Psoas muscle (tissue), 7 donors: ENCODE measurements at regions not wholly inside any gene's neighbourhood (a gene's known extent, or its start where the extent isn't known, plus 50 kb on each side); places are given as distances from the start of the nearest gene placed in this dataset.

Source experiments
- ATAC-seq, 4 donors: fragments of 200-7000 bp; cut with Tn5 transposase; one replicate each; pipeline ENCODE4 v1.9.1; 2020; ENCODE audit warnings: moderate library complexity in 3 of 4, mild to moderate bottlenecking in 2 of 4
- DNase-seq, 2 donors: peaks; one replicate each; pipeline ENCODE4 v3.0.0-alpha.2; 2020
- H3K27ac ChIP-seq: fragments of 200-600 bp; one replicate; pipeline ENCODE4 v1.8.0; 2022
- H3K27me3 ChIP-seq, 3 donors: fragments of 200-600 bp in 1 of 3; one replicate each; pipeline versions ENCODE4 v1.6.1 to v1.8.0; 2013 to 2022; ENCODE audit warnings: low read length in 2 of 3, mild to moderate bottlenecking in 2 of 3, moderate library complexity in 1 of 3; ENCODE audit not compliant: insufficient read depth in 3 of 3
- H3K36me3 ChIP-seq, 2 donors: fragments of 200-600 bp in 1 of 2; one replicate each; pipeline versions ENCODE4 v1.6.1 to v1.8.0; 2013 to 2022; ENCODE audit warnings: low read depth in 1 of 2, mild to moderate bottlenecking in 1 of 2, moderate library complexity in 1 of 2; ENCODE audit not compliant: insufficient read depth in 1 of 2
- H3K4me1 ChIP-seq: fragments of 200-600 bp; one replicate; pipeline ENCODE4 v1.8.0; 2022
- H3K4me3 ChIP-seq: fragments of 200-600 bp; one replicate; pipeline ENCODE4 v1.8.0; 2022; ENCODE audit warnings: mild to moderate bottlenecking
- H3K9me3 ChIP-seq: fragments of 200-600 bp; one replicate; pipeline ENCODE4 v1.8.0; 2022
- CTCF ChIP-seq: fragments of 200-600 bp; IDR thresholded peaks from one replicate; pipeline ENCODE4 v1.8.0; 2022; ENCODE audit warnings: antibody characterized with exemption
- WGBS, 3 donors: extraction: QIAGEN DNeasy Blood & Tissue Kit; methylation state at CpG; one replicate each; pipeline versions ENCODE4 v1.1.6 to v1.1.7; 2013; 5-methylcytosine and 5-hydroxymethylcytosine counted together
- intact Hi-C, 2 donors: fragments of 100-400 bp; cut with DNase I; formaldehyde crosslinking; loops; one replicate each; pipeline versions ENCODE4 v1.11.0 to v1.14.2; 2022
- donor health status: healthy with polysubstance abuse.
- donor health status: DM: no; HTN: no; CAD: no; lungs with moderate emphysema.
- donor health status: Bipolar disorder and iron deficiency.
- donor health status: healthy.
- donor health status: DM: yes; HTN: yes; CAD: no.
- donor health status: DM: no; HTN: no; CAD: no.
- donor health status: DM: yes; HTN: yes; CAD: no.

DNA sequence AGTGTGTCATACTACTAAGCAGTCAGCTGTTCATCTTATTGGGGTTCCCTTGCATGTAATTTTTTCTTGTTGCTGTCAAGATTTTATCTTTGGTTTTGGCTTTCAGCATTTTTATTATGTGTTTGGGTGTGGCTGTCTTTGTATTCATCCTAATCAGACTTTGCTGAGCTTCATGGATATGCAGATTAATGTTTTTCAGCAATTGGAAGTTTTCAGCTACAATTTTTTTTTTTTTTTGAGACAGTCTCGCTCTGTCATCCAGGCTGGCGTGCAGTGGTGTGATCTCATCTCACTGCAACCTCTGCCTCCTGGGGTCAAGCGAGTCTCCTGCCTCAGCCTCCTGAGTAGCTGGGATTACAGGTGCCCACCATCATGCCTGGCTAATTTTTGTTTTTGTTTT, 108.8 kb downstream of the BARX1 start:
- WGBS, 3 donors = 76 to 82% (median 81%) methylated on average over 3 of the region's 3 CpGs
- no peaks in the 10 kb centered on the region for H3K4me1 ChIP-seq
- DNase-seq (no peak), ATAC-seq (no peak)
- intact Hi-C loops = no loop called here
- no peaks in the 10 kb centered on the region for H3K27me3 ChIP-seq
- TF ChIP-seq CTCF = no peak
- H3K9me3 ChIP-seq = no peaks in the 10 kb centered on the region
- no peaks in the 10 kb centered on the region for H3K36me3 ChIP-seq
- no peak overlapping the region for H3K4me3 ChIP-seq
- no peak overlapping the region for H3K27ac ChIP-seq

GRCh38 chr9:93843396-93843795, 111.8 kb downstream of the BARX1 start:
- no peak for TF ChIP-seq CTCF
- no peaks in the 10 kb centered on the region for H3K36me3 ChIP-seq
- intact Hi-C loops = no loop called here
- no peak overlapping the region for H3K4me3 ChIP-seq
- H3K27ac ChIP-seq = no peak overlapping the region
- ATAC-seq (no peak), DNase-seq (no peak)
- no peaks in the 10 kb centered on the region for H3K27me3 ChIP-seq
- H3K9me3 ChIP-seq = no peaks in the 10 kb centered on the region
- H3K4me1 ChIP-seq = no peaks in the 10 kb centered on the region
- 56 to 62% (median 59%) methylated on average over 3 of the region's 3 CpGs for whole genome bisulfite sequencing, 3 donors

DNA sequence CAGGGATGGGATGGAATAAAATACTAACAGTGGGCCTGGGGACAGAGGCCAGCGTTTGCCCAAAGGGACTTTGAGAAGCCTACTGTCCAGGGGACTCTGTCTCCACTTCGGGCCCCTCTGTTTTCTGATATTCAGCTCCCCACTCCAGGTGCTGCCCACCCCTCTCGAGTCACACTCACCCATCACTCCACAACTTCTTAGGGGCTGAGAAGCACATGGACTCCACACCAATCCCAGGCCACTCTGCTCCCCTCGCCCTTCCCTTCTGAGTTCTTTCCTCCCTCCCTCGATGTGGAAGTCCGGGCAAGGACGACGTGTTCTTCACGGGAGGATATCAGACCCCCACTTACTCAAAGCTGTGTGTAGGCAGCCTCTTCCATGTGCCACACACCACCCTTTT, 124.5 kb downstream of the BARX1 start:
- no peak overlapping the region for H3K27ac ChIP-seq
- H3K27me3 ChIP-seq = peaks cover 0 to 17% (median 2%) of the 10 kb centered on the region in 3 donors
- intact Hi-C loops = no loop called here
- no peak overlapping the region for H3K4me3 ChIP-seq
- 62 to 70% (median 65%) methylated on average over 9 of the region's 9 CpGs for WGBS, 3 donors
- no peak for DNase-seq
- no peak for TF ChIP-seq CTCF
- ATAC-seq = no peak
- peaks cover 7% of the 10 kb centered on the region for H3K9me3 ChIP-seq
- H3K36me3 ChIP-seq = no peaks in the 10 kb centered on the region
- H3K4me1 ChIP-seq = peaks cover 7% of the 10 kb centered on the region

DNA sequence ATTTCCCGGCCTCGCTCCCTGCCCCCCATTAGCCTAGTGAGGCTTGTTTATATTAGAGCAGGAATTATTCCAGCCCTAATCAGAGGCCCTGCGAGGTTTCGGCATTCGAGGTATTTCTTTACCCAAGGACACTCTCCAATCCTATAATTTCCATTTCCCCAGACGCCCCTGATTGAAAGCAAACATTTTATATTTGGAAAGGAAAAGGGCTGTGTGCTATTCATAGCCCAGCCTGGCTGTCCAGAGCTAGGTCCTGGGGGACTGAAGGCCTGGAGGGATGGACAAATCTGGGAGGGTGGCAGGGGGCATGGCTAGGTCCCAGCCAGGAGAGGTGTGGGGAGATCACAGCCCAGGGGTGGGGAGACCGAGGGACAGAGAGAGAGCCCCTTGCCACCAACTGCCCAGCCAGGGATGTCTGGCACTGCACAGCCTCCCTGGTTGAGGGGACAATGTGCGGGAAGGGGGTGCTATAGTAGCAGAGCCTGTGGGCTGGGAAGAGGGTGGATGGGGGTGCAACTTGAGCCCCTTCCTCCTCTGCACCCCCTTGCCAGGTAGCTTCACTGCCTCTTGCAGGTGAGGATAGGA, 125.1 kb downstream of the BARX1 start:
- H3K4me1 ChIP-seq = peaks cover 7% of the 10 kb centered on the region
- H3K27me3 ChIP-seq = peaks cover 0 to 20% (median 5%) of the 10 kb centered on the region in 3 donors
- intact Hi-C loops = no loop called here
- no peaks in the 10 kb centered on the region for H3K36me3 ChIP-seq
- no peak overlapping the region for H3K27ac ChIP-seq
- H3K9me3 ChIP-seq = peaks cover 7% of the 10 kb centered on the region
- H3K4me3 ChIP-seq = no peak overlapping the region
- DNase-seq (peak in 1 of 2 donors; percentile 42), ATAC-seq (no peak)
- WGBS, 3 donors = 75 to 81% (median 78%) methylated on average over 8 of the region's 8 CpGs
- no peak for TF ChIP-seq CTCF
